ENCODE measurements at regions not wholly inside any gene's neighbourhood (a gene's known extent, or its start where the extent isn't known, plus 50 kb on each side); places are given as distances from the start of the nearest gene placed in this dataset.

- intact Hi-C loops (cut with DNase I, micrococcal nuclease) = no loop called here
Observed at GRCh38 chr2:196442211-196442610, 197.3 kb upstream of the CCDC150 start.

GRCh38 chr2:196444442-196444841 lies 195.1 kb upstream of the CCDC150 start:
- no peak for ATAC-seq
- intact Hi-C loops (cut with DNase I, micrococcal nuclease) = no loop called here

More at GRCh38 chr2:196442211-196442610, 197.3 kb upstream of the CCDC150 start:
- ATAC-seq (no peak), DNase-seq (no peak)

GRCh38 chr2:196445991-196446390 lies 193.5 kb upstream of the CCDC150 start:
- no peak for DNase-seq
- intact Hi-C loops (cut with DNase I, micrococcal nuclease) = no loop called here
- no peak for ATAC-seq

More at GRCh38 chr2:196444442-196444841, 195.1 kb upstream of the CCDC150 start:
- no peak for DNase-seq

- intact Hi-C loops (cut with DNase I, micrococcal nuclease) = no loop called here
Observed at GRCh38 chr2:196448407-196449079, 191.0 kb upstream of the CCDC150 start.

GRCh38 chr2:196449083-196449482 lies 190.4 kb upstream of the CCDC150 start:
- no peak for DNase-seq
- ATAC-seq = no peak

More at GRCh38 chr2:196448407-196449079, 191.0 kb upstream of the CCDC150 start:
- ATAC-seq (no peak), DNase-seq (no peak)

GRCh38 chr2:196452758-196453157 lies 186.8 kb upstream of the CCDC150 start:
- DNase-seq = no peak
- intact Hi-C loops (cut with DNase I, micrococcal nuclease) = no loop called here
- ATAC-seq = no peak

More at GRCh38 chr2:196449083-196449482, 190.4 kb upstream of the CCDC150 start:
- intact Hi-C loops (cut with DNase I, micrococcal nuclease) = no loop called here

GRCh38 chr2:196453613-196454047 lies 185.9 kb upstream of the CCDC150 start:
- DNase-seq (peak in 1 of 2 donors; percentile 28), ATAC-seq (peak; percentile 36)
- intact Hi-C loops (cut with DNase I, micrococcal nuclease) = no loop called here

GRCh38 chr2:196454492-196454891 lies 185.0 kb upstream of the CCDC150 start:
- no peak for DNase-seq
- intact Hi-C loops (cut with DNase I, micrococcal nuclease) = no loop called here
- no peak for ATAC-seq

- ATAC-seq (no peak), DNase-seq (no peak)
- intact Hi-C loops (cut with DNase I, micrococcal nuclease) = no loop called here
Observed at GRCh38 chr2:196459539-196459938, 180.0 kb upstream of the CCDC150 start.

GRCh38 chr2:196463706-196464105 lies 175.8 kb upstream of the CCDC150 start:
- ATAC-seq (no peak), DNase-seq (no peak)
- intact Hi-C loops (cut with DNase I, micrococcal nuclease) = no loop called here

GRCh38 chr2:196464311-196464710 lies 175.2 kb upstream of the CCDC150 start:
- intact Hi-C loops (cut with DNase I, micrococcal nuclease) = no loop called here
- no peak for ATAC-seq
- DNase-seq = no peak

GRCh38 chr2:196466581-196466980 lies 172.9 kb upstream of the CCDC150 start:
- intact Hi-C loops (cut with DNase I, micrococcal nuclease) = no loop called here
- ATAC-seq (no peak), DNase-seq (no peak)

- DNase-seq = no peak
- ATAC-seq = no peak
- intact Hi-C loops (cut with DNase I, micrococcal nuclease) = no loop called here
Observed at GRCh38 chr2:196468394-196468793, 171.1 kb upstream of the CCDC150 start.

- no peak for ATAC-seq
- intact Hi-C loops (cut with DNase I, micrococcal nuclease) = no loop called here
- no peak for DNase-seq
Observed at GRCh38 chr2:196473617-196474016, 165.9 kb upstream of the CCDC150 start.

GRCh38 chr2:196475611-196476010 lies 163.9 kb upstream of the CCDC150 start:
- ATAC-seq (no peak), DNase-seq (no peak)
- intact Hi-C loops (cut with DNase I, micrococcal nuclease) = no loop called here

GRCh38 chr2:196478588-196478987 lies 160.9 kb upstream of the CCDC150 start:
- ATAC-seq (no peak), DNase-seq (no peak)
- intact Hi-C loops (cut with DNase I, micrococcal nuclease) = no loop called here

GRCh38 chr2:196479350-196479749 lies 160.2 kb upstream of the CCDC150 start:
- intact Hi-C loops (cut with DNase I, micrococcal nuclease) = no loop called here
- ATAC-seq (no peak), DNase-seq (no peak)

- ATAC-seq (no peak), DNase-seq (no peak)
- intact Hi-C loops (cut with DNase I, micrococcal nuclease) = no loop called here
Observed at GRCh38 chr2:196480653-196481323, 158.7 kb upstream of the CCDC150 start.

- DNase-seq = no peak
- ATAC-seq = no peak
- intact Hi-C loops (cut with DNase I, micrococcal nuclease) = no loop called here
Observed at GRCh38 chr2:196481324-196481697, 158.2 kb upstream of the CCDC150 start.

All from left colon (tissue), 2 donors.